ENCODE measurements at regions not wholly inside any gene's neighbourhood (a gene's known extent, or its start where the extent isn't known, plus 50 kb on each side); places are given as distances from the start of the nearest gene placed in this dataset.

DNA sequence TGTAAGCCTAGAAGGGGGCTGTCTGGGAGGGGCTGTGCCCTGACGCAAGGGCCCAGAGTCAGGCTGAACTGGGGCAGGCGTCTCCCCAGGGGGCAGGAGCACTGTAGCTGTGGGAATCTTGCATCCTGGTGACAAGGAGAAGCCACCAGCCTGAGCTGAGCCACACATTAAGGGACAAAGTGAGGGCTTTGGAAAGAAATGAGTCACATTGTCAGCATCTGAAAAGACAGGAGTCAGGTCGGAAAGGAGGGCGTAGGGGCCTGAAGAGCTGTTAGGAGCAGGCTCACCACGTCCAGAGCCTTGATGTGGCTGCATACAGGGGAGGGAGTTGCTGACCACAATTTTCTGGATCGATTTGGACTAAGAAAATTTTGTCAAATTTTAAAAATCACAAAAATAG lies 298.6 kb downstream of the CYP26B1 start:
- no peak for DNase-seq (ENCODE audit: low spot score)
- no peak overlapping the region for H3K4me3 Mint-ChIP-seq (ENCODE audit: unreplicated experiment)
- H3K27me3 Mint-ChIP-seq (ENCODE audit: low read depth), result peaks cover 7% of the 10 kb centered on the region
- peaks cover 26% of the 10 kb centered on the region for H3K4me1 Mint-ChIP-seq (ENCODE audit: low read depth)
- no peak overlapping the region for H3K27ac Mint-ChIP-seq (ENCODE audit: unreplicated experiment)
- TF ChIP-seq, protein P1, sequence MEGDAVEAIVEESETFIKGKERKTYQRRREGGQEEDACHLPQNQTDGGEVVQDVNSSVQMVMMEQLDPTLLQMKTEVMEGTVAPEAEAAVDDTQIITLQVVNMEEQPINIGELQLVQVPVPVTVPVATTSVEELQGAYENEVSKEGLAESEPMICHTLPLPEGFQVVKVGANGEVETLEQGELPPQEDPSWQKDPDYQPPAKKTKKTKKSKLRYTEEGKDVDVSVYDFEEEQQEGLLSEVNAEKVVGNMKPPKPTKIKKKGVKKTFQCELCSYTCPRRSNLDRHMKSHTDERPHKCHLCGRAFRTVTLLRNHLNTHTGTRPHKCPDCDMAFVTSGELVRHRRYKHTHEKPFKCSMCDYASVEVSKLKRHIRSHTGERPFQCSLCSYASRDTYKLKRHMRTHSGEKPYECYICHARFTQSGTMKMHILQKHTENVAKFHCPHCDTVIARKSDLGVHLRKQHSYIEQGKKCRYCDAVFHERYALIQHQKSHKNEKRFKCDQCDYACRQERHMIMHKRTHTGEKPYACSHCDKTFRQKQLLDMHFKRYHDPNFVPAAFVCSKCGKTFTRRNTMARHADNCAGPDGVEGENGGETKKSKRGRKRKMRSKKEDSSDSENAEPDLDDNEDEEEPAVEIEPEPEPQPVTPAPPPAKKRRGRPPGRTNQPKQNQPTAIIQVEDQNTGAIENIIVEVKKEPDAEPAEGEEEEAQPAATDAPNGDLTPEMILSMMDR (IDR thresholded peaks at IDR 0.05), result no peak
- H3K36me3 Mint-ChIP-seq (ENCODE audit: low read depth), result no peaks in the 10 kb centered on the region
- H3K9me3 Mint-ChIP-seq (ENCODE audit: low read depth), result no peaks in the 10 kb centered on the region

DNA sequence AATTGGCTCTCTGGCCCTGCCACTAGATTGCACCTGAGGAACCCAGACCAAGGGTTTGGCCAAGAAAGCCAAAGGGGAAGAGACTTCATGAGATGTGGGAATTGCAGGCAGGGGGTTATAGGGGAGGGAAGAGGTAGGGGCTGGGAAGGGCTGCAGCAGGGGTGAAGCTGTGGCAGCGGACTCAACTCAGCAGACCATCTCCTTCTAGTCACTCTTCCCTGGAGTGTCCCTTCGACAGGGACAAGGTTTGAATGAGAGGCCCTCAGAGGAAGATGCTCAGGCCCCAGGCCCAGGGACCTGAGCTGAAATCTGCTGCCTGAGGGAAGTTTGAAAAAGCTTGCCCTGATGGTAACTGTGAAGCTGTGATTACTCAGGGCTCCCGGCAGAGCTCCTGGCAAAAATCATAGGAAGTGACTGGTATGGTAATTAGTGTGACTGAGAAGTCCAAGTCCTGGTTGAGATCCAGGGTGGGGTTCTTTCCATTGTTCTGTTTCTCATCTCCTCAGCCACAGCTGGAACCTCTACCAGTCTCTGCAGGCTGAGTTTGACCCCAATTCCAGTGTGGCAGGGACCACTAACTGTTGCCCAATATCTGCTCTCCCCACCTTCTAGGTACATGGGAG lies 300.9 kb downstream of the CYP26B1 start:
- H3K4me3 Mint-ChIP-seq (ENCODE audit: unreplicated experiment), result no peak overlapping the region
- DNase-seq (ENCODE audit: low spot score), result no peak
- H3K9me3 Mint-ChIP-seq (ENCODE audit: low read depth), result no peaks in the 10 kb centered on the region
- H3K4me1 Mint-ChIP-seq (ENCODE audit: low read depth), result peaks cover 35% of the 10 kb centered on the region
- H3K27me3 Mint-ChIP-seq (ENCODE audit: low read depth), result peaks cover 2% of the 10 kb centered on the region
- H3K27ac Mint-ChIP-seq (ENCODE audit: unreplicated experiment), result no peak overlapping the region
- TF ChIP-seq, protein P1 (IDR thresholded peaks at IDR 0.05), result no peak
- no peaks in the 10 kb centered on the region for H3K36me3 Mint-ChIP-seq (ENCODE audit: low read depth)

DNA sequence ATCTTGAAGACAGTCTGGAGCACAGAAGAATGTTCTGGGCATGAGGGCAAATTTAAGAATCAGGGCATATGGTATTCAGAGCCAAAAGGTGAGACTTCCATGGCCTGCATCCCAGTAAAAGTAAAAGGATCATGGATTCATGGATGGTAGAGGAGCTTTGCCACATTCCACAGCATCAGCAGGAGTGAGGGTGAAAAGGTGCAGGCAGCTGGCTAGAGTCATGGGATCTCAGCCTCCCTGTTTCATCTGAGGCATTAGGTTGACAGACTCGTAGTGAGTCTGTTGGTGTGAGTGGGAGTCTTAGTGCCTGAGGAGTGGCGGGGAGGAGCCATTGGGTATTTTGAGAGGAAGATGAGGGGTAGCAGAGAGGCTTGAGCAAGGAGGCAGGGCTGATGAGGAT lies 301.6 kb downstream of the CYP26B1 start:
- Mint-ChIP-seq H3K4me3 (ENCODE audit: unreplicated experiment) (no peak overlapping the region), H3K27ac (ENCODE audit: unreplicated experiment) (no peak overlapping the region), H3K9me3 (ENCODE audit: low read depth) (peaks cover 3% of the 10 kb centered on the region), H3K27me3 (ENCODE audit: low read depth) (no peaks in the 10 kb centered on the region), H3K4me1 (ENCODE audit: low read depth) (peaks cover 28% of the 10 kb centered on the region), H3K36me3 (ENCODE audit: low read depth) (no peaks in the 10 kb centered on the region)
- DNase-seq (ENCODE audit: low spot score), result no peak
- TF ChIP-seq, protein P1 (IDR thresholded peaks at IDR 0.05), result no peak

DNA sequence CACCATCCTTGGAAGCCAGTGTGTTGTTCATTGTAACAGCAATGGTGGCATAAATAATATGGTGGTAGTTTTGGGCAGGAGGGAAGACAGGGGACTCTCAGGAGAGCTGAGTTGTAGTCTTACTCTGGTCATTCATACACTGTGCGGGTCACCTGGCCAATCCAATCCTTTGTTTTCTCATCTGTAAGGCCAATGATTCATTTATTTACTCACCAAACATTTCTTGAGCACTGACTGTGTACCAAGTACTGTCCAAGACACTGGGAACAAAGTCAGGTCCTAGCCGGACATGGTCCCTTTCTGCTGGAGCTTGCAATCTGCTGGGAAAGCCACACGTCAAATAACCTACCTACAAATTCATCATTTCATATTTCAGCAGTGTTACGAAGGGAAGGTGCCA lies 302.7 kb downstream of the CYP26B1 start:
- H3K4me3 Mint-ChIP-seq (ENCODE audit: unreplicated experiment), result no peak overlapping the region
- H3K36me3 Mint-ChIP-seq (ENCODE audit: low read depth), result no peaks in the 10 kb centered on the region
- H3K27me3 Mint-ChIP-seq (ENCODE audit: low read depth), result no peaks in the 10 kb centered on the region
- H3K9me3 Mint-ChIP-seq (ENCODE audit: low read depth), result peaks cover 6% of the 10 kb centered on the region
- H3K27ac Mint-ChIP-seq (ENCODE audit: unreplicated experiment), result no peak overlapping the region
- TF ChIP-seq, protein P1 (IDR thresholded peaks at IDR 0.05), result no peak
- H3K4me1 Mint-ChIP-seq (ENCODE audit: low read depth), result peaks cover 20% of the 10 kb centered on the region
- no peak for DNase-seq (ENCODE audit: low spot score)

DNA sequence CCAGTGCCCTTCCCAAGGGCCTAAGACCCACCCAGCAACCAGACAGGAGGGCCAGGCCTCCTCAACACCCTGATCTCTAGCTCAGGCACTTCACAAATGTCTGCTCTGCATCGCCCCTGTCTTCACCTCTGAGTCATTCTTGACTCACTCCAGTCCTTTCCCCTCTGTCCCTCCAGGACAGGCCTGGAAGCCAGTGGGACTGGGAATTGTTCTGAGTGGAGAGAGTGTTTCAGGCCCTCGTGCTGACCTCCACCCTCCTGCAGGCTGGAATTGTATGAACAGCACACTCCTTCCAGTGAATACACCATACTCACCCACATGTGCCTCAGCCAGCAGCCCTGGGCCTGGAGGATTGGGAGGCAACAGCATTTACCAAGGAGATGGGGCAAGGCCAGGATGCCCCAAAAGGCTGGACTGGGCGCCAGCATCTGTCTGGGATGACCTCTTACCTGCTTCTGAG lies 304.2 kb downstream of the CYP26B1 start:
- DNase-seq (ENCODE audit: low spot score), result no peak
- Mint-ChIP-seq H3K27ac (ENCODE audit: unreplicated experiment) (no peak overlapping the region), H3K9me3 (ENCODE audit: low read depth) (peaks cover 6% of the 10 kb centered on the region), H3K27me3 (ENCODE audit: low read depth) (no peaks in the 10 kb centered on the region), H3K4me3 (ENCODE audit: unreplicated experiment) (no peak overlapping the region), H3K36me3 (ENCODE audit: low read depth) (no peaks in the 10 kb centered on the region), H3K4me1 (ENCODE audit: low read depth) (peaks cover 13% of the 10 kb centered on the region)
- TF ChIP-seq, protein P1 (IDR thresholded peaks at IDR 0.05), result no peak
